ENCODE measurements at regions not wholly inside any gene's neighbourhood (a gene's known extent, or its start where the extent isn't known, plus 50 kb on each side); places are given as distances from the start of the nearest gene placed in this dataset.

DNA sequence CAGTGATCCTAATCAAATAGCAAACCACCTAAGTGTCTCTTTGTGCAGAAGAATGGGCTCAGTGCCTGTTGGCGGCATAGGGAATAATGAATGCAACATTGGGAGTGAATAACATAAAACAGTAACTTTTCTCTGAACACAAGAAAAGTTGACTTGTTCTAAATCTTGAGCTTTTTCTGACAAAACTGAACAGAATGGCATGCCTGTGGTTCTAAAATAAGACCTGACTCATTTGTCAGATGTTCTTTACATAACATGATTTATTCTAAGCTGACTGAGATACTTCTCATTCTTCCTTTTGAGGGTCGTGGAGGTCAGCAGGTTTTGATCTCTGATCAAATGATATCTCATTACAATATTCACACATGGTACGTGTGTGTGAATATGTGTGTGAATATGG lies 165.4 kb upstream of the WDR1 start:
- intact Hi-C loops (cut with micrococcal nuclease) = no loop called here
- Histone ChIP-seq H3K27me3 (ENCODE audit: insufficient read depth, low read length) (peaks cover 14% of the 10 kb centered on the region), H3K9me3 (ENCODE audit: control insufficient read depth in 1 of 2, insufficient read depth in 1 of 2, low read depth in 1 of 2, low read length in 2 of 2) (no peaks in the 10 kb centered on the region), H4K20me1 (ENCODE audit: insufficient read depth) (no peaks in the 10 kb centered on the region), H3K4me3 (replicated peaks in 1 of 2; ENCODE audit: low read depth in 1 of 2, low read length in 2 of 2) (no peak overlapping the region), H3K79me2 (ENCODE audit: insufficient read depth, low read length) (no peaks in the 10 kb centered on the region), H3K9ac (ENCODE audit: low read length) (no peak overlapping the region), H3K36me3 (ENCODE audit: control insufficient read depth in 1 of 2, insufficient read depth in 2 of 2, low read length in 2 of 2) (no peaks in the 10 kb centered on the region), H3K9me2 (ENCODE audit: insufficient read depth) (no peaks in the 10 kb centered on the region), H3K4me1 (ENCODE audit: control insufficient read depth in 1 of 2, insufficient read depth in 2 of 2, low read length in 2 of 2) (no peaks in the 10 kb centered on the region; a peak in 1 of 4 replicates), H2AFZ (ENCODE audit: low read depth, low read length, poor library complexity, severe bottlenecking) (no peak overlapping the region), H3K4me2 (ENCODE audit: low read length) (no peak overlapping the region), H3K27ac (ENCODE audit: low read depth, low read length) (no peak overlapping the region)
- ChIA-PET CTCF (no interaction called here), RAD21 (ENCODE audit: low non-redundant PET in 1 of 2, low total read pairs in 2 of 2, uncharacterized antibody in 2 of 2, unreplicated experiment in 2 of 2) (no interaction called here), POLR2A (no interaction called here)
- no TSS peak for BruUV-seq (replicated peaks)
- TF ChIP-seq SIN3A (IDR thresholded peaks at IDR 0.05; ENCODE audit: low read depth) (no peak), CBX3 (IDR thresholded peaks at IDR 0.05; ENCODE audit: low read depth) (no peak), MAX (IDR thresholded peaks at IDR 0.05) (no peak), SRF (IDR thresholded peaks at IDR 0.05; ENCODE audit: low read depth) (no peak)
- DNase-seq (ENCODE audit: low read depth, low spot score) = no peak
- ATAC-seq = no peak

- Histone ChIP-seq H3K9me2 (ENCODE audit: insufficient read depth) (no peaks in the 10 kb centered on the region), H3K27me3 (ENCODE audit: insufficient read depth, low read length) (peaks cover 29% of the 10 kb centered on the region), H3K9ac (ENCODE audit: low read length) (no peak overlapping the region), H3K4me3 (replicated peaks in 1 of 2; ENCODE audit: low read depth in 1 of 2, low read length in 2 of 2) (no peak overlapping the region), H3K4me2 (ENCODE audit: low read length) (no peak overlapping the region), H3K27ac (ENCODE audit: low read depth, low read length) (no peak overlapping the region), H4K20me1 (ENCODE audit: insufficient read depth) (no peaks in the 10 kb centered on the region), H3K36me3 (ENCODE audit: control insufficient read depth in 1 of 2, insufficient read depth in 2 of 2, low read length in 2 of 2) (no peaks in the 10 kb centered on the region), H3K79me2 (ENCODE audit: insufficient read depth, low read length) (no peaks in the 10 kb centered on the region), H3K4me1 (ENCODE audit: control insufficient read depth in 1 of 2, insufficient read depth in 2 of 2, low read length in 2 of 2) (no peaks in the 10 kb centered on the region; a peak in 1 of 4 replicates), H3K9me3 (ENCODE audit: control insufficient read depth in 1 of 2, insufficient read depth in 1 of 2, low read depth in 1 of 2, low read length in 2 of 2) (no peaks in the 10 kb centered on the region), H2AFZ (ENCODE audit: low read depth, low read length, poor library complexity, severe bottlenecking) (no peak overlapping the region)
- TF ChIP-seq POLR2A (IDR thresholded peaks at IDR 0.05; ENCODE audit: borderline replicate concordance, extremely low read depth, insufficient read depth, insufficient read length) (no peak), FOSL1 (IDR thresholded peaks at IDR 0.05; ENCODE audit: low read depth) (no peak), ELF1 (IDR thresholded peaks at IDR 0.05; ENCODE audit: borderline replicate concordance, low read depth) (no peak), EZH2phosphoT487 (IDR thresholded peaks at IDR 0.05; ENCODE audit: borderline replicate concordance) (no peak), JUND (IDR thresholded peaks at IDR 0.05) (no peak), REST (IDR thresholded peaks at IDR 0.05; ENCODE audit: low read depth) (no peak), ZFX (IDR thresholded peaks at IDR 0.05) (no peak), TCF7L2 (IDR thresholded peaks at IDR 0.05; ENCODE audit: borderline replicate concordance, extremely low read depth, insufficient read depth, insufficient read length) (no peak)
- ChIA-PET POLR2A (no interaction called here), CTCF (no interaction called here), RAD21 (ENCODE audit: low non-redundant PET in 1 of 2, low total read pairs in 2 of 2, uncharacterized antibody in 2 of 2, unreplicated experiment in 2 of 2) (no interaction called here)
- intact Hi-C loops (cut with micrococcal nuclease) = no loop called here
- DNase-seq (ENCODE audit: low read depth, low spot score) (no peak), ATAC-seq (no peak)
- BruUV-seq (replicated peaks) = no TSS peak
These were observed 162.7 kb upstream of the WDR1 start for GRCh38 chr4:10279261-10279660.

Data from HCT116 (cell line).